Activated CD4-positive, alpha-beta memory T cell treated with anti-CD3 and anti-CD28 coated beads, Interleukin-2, amount 10 ng/mL, durations not matched to agents 7 days and 5 days (primary cell): ENCODE measurements at regions not wholly inside any gene's neighbourhood (a gene's known extent, or its start where the extent isn't known, plus 50 kb on each side); places are given as distances from the start of the nearest gene placed in this dataset.

Source experiments
- CTCF ChIA-PET: fragments of 350-600 bp; sonication (Branson Sonifier 250); formaldehyde crosslinking; loops from one replicate; lab custom pipeline; 2021; ENCODE audit warnings: antibody characterized with exemption, inconsistent platforms; lab: Charles Lee
- POLR2A ChIA-PET: fragments of 350-600 bp; sonication (Branson Sonifier 250); formaldehyde crosslinking; loops from one replicate; lab custom pipeline; 2021; ENCODE audit warnings: antibody characterized with exemption; lab: Charles Lee
- DNase-seq: peaks from one replicate; pipeline ENCODE4 v3.0.0-alpha.2; 2020
- H3K27ac Mint-ChIP-seq: one replicate; pipeline ENCODE4 v1.8.0; 2021; ENCODE audit warnings: mild to moderate bottlenecking, mixed read lengths
- H3K27me3 Mint-ChIP-seq: one replicate; pipeline ENCODE4 v1.8.0; 2021; ENCODE audit warnings: mixed read lengths
- H3K36me3 Mint-ChIP-seq: one replicate; pipeline ENCODE4 v1.8.0; 2021; ENCODE audit warnings: low read depth, mixed read lengths
- H3K4me1 Mint-ChIP-seq: one replicate; pipeline ENCODE4 v1.8.0; 2021; ENCODE audit warnings: mixed read lengths
- H3K4me3 Mint-ChIP-seq: one replicate; pipeline ENCODE4 v1.8.0; 2021; ENCODE audit warnings: mild to moderate bottlenecking, mixed read lengths
- H3K9me3 Mint-ChIP-seq: one replicate; pipeline ENCODE4 v1.8.0; 2021; ENCODE audit warnings: mixed read lengths

- ChIA-PET POLR2A (no interaction called here), CTCF (no interaction called here)
- Mint-ChIP-seq H3K9me3 (peaks cover 12% of the 10 kb centered on the region), H3K4me1 (no peaks in the 10 kb centered on the region), H3K27ac (no peak overlapping the region), H3K27me3 (no peaks in the 10 kb centered on the region), H3K36me3 (no peaks in the 10 kb centered on the region), H3K4me3 (no peak overlapping the region)
- DNase-seq, result no peak
These were observed 713.2 kb downstream of the CDH11 start for GRCh38 chr16:64408699-64409098.

DNA sequence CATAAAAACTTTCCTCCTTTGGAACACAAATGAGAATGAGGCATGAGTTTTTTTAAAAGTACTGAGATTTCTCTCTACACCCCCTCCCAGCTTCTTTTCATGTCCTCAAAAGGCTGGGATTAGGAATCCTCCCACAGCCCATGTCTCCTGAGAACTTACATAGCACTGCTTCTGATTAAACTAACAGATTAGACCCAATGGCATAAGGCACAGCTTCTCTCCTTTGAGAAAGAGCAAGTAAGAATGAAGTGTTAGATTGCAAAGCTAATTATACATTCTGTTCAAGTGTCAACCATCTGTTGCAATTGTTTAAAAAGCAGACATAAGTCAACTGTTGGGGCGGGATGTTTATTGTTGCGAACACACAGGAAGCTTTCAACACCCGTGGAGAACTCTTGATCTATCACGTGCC lies 715.1 kb downstream of the CDH11 start:
- CTCF ChIA-PET, result no interaction called here
- POLR2A ChIA-PET, result no interaction called here
- no peak for DNase-seq

DNA sequence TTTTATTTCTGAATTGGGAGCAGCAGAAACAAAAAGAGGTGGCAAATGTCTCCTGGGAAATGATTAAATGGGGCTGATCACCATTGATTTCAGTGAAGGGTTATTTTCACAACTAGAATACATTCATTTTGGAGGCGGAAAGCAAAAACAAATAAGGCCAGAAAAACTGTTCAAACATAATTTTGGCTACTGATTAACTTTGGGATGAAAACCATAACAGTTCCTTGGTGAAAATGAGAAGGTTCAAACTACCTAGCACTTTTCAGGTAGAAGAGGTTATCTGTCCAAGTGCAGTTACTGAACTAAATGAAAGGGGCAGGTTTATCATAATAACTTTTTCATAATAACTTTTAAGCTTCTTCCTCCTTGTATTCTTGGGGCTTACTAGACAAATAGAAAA lies 718.5 kb downstream of the CDH11 start:
- DNase-seq, result no peak
- Mint-ChIP-seq H3K27me3 (no peaks in the 10 kb centered on the region), H3K4me1 (no peaks in the 10 kb centered on the region), H3K27ac (no peak overlapping the region), H3K9me3 (peaks cover 16% of the 10 kb centered on the region), H3K36me3 (no peaks in the 10 kb centered on the region), H3K4me3 (no peak overlapping the region)
- CTCF ChIA-PET, result no interaction called here
- POLR2A ChIA-PET, result no interaction called here

More for the DNA sequence above, 715.1 kb downstream of the CDH11 start:
- H3K4me1 Mint-ChIP-seq, result no peaks in the 10 kb centered on the region
- no peak overlapping the region for H3K4me3 Mint-ChIP-seq
- no peaks in the 10 kb centered on the region for H3K36me3 Mint-ChIP-seq
- no peaks in the 10 kb centered on the region for H3K27me3 Mint-ChIP-seq
- H3K9me3 Mint-ChIP-seq, result peaks cover 12% of the 10 kb centered on the region
- H3K27ac Mint-ChIP-seq, result no peak overlapping the region

DNA sequence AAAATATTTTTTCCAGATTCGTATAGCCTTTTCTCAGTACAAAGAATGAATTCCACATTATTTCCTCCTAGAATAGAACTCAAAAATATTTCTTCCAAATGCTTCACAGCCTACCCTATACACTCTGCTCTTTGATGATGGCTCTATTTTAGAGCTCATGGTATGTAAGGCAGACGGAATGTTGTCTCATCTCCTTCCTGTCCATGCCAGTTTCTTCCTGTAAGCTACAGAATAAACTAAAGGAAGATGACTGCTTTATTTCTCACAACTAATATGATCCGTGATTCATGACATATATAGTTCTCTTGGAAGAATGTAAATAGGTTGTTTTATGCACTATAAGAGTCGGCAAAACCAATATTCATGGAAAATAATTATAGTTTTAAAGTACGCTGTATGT lies 723.1 kb downstream of the CDH11 start:
- Mint-ChIP-seq H3K4me3 (no peak overlapping the region), H3K36me3 (no peaks in the 10 kb centered on the region), H3K9me3 (peaks cover 18% of the 10 kb centered on the region), H3K4me1 (no peaks in the 10 kb centered on the region), H3K27me3 (no peaks in the 10 kb centered on the region), H3K27ac (no peak overlapping the region)
- ChIA-PET POLR2A (no interaction called here), CTCF (no interaction called here)
- DNase-seq, result no peak

- DNase-seq, result no peak
- Mint-ChIP-seq H3K27ac (no peak overlapping the region), H3K4me3 (no peak overlapping the region), H3K4me1 (no peaks in the 10 kb centered on the region), H3K27me3 (no peaks in the 10 kb centered on the region), H3K36me3 (no peaks in the 10 kb centered on the region), H3K9me3 (peaks cover 14% of the 10 kb centered on the region)
- CTCF ChIA-PET, result no interaction called here
- POLR2A ChIA-PET, result no interaction called here
These were observed 723.8 kb downstream of the CDH11 start for GRCh38 chr16:64397945-64398508.

- Mint-ChIP-seq H3K36me3 (no peaks in the 10 kb centered on the region), H3K27me3 (no peaks in the 10 kb centered on the region), H3K4me1 (no peaks in the 10 kb centered on the region), H3K27ac (no peak overlapping the region), H3K4me3 (no peak overlapping the region), H3K9me3 (peaks cover 13% of the 10 kb centered on the region)
- POLR2A ChIA-PET, result no interaction called here
- DNase-seq, result no peak
- CTCF ChIA-PET, result no interaction called here
These were observed 724.8 kb downstream of the CDH11 start for GRCh38 chr16:64397042-64397441.

DNA sequence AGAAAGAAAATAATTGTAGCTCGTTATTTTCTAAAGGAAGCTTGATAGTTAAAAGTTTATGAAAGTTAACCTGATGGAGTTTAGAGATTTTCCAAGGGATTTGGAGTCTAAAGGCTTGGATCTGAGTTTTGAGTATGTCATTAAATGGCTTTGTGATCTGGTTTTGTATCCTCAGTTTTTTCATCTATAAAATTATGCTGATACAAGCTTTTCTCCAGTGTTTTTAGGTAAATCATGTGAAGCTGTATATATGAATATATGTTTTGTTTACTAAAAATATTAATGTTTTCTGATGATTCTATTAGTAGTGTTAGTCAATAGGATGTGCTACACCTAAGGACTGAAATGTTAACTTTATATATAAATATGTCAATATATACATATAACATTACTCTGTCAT lies 727.8 kb downstream of the CDH11 start:
- H3K27me3 Mint-ChIP-seq, result no peaks in the 10 kb centered on the region
- H3K36me3 Mint-ChIP-seq, result no peaks in the 10 kb centered on the region
- H3K27ac Mint-ChIP-seq, result no peak overlapping the region
- H3K4me3 Mint-ChIP-seq, result no peak overlapping the region
- ChIA-PET CTCF (no interaction called here), POLR2A (no interaction called here)
- peaks cover 8% of the 10 kb centered on the region for H3K9me3 Mint-ChIP-seq
- DNase-seq, result no peak
- H3K4me1 Mint-ChIP-seq, result no peaks in the 10 kb centered on the region

- ChIA-PET CTCF (no interaction called here), POLR2A (no interaction called here)
- H3K27me3 Mint-ChIP-seq, result no peaks in the 10 kb centered on the region
- H3K27ac Mint-ChIP-seq, result no peak overlapping the region
- no peaks in the 10 kb centered on the region for H3K4me1 Mint-ChIP-seq
- DNase-seq, result no peak
- no peaks in the 10 kb centered on the region for H3K36me3 Mint-ChIP-seq
- no peak overlapping the region for H3K4me3 Mint-ChIP-seq
- H3K9me3 Mint-ChIP-seq, result peaks cover 12% of the 10 kb centered on the region
These were observed 729.4 kb downstream of the CDH11 start for GRCh38 chr16:64392456-64392855.

DNA sequence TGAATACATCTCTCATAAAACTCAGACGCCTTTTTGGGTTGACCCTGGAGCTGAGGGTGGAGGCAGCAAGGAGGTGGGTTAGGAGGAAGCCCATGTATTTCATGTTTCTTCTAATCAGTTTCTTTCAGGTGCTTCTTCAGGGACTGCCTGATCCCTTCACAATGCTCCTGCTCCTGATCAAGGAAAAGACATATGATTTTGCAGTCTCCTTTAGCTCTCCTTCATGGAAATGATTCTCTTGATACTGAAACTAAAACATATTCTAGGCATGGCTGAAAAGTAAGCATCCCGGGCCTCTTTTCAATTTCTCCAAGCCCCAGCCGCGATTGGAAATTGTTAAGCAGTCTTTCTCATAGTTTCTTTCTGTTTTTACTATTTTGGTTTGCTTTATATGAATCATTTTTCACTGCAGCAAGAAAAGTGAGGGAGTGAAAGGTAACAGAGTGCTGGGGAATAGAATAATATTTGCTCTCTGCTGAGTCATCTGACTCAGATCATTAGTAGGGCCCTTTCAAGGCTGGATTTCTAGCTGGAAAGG lies 730.7 kb downstream of the CDH11 start:
- Mint-ChIP-seq H3K36me3 (no peaks in the 10 kb centered on the region), H3K4me1 (no peaks in the 10 kb centered on the region), H3K9me3 (peaks cover 15% of the 10 kb centered on the region), H3K27ac (no peak overlapping the region), H3K27me3 (no peaks in the 10 kb centered on the region), H3K4me3 (no peak overlapping the region)
- ChIA-PET POLR2A (no interaction called here), CTCF (no interaction called here)
- DNase-seq, result no peak

DNA sequence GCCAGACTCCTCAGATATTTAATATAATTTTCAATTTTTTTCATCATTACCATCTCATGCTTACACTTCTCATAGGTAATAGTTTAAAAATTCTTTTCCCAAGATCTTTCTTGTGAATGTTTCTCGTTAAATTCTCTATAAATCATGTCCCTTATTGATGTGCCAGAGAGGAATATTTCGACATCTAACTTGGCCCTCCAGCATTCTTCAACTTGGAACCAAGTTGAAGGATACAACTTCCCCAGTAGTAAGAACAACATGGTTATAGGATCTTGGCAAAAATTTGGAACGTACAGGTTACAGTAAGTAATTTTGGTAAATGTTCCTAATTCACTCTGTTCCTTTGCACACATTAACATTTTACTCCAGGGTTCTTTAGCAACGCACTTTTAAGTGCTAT lies 731.8 kb downstream of the CDH11 start:
- Mint-ChIP-seq H3K4me3 (no peak overlapping the region), H3K27me3 (no peaks in the 10 kb centered on the region), H3K27ac (no peak overlapping the region), H3K36me3 (no peaks in the 10 kb centered on the region), H3K4me1 (no peaks in the 10 kb centered on the region), H3K9me3 (peaks cover 16% of the 10 kb centered on the region)
- ChIA-PET CTCF (no interaction called here), POLR2A (no interaction called here)
- DNase-seq, result no peak

DNA sequence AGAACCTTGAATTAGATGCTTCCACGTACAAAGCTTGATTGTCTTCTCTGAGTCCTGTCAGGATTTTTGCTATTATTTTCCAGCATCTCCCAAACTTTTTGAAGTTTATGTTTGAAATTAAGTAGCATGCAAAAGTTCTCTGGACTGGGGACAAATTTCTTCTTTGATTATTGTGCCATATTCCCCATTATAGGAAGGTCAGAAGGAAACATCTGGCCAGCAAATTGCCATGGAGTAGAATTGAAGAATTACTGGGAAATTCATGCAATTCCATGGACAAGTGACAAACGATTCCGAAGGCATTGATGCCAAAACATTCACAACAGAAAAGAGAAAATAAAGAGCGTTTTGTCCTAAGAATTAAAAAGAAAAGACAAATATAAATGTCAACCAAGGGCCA lies 737.2 kb downstream of the CDH11 start:
- Mint-ChIP-seq H3K9me3 (peaks cover 17% of the 10 kb centered on the region), H3K36me3 (no peaks in the 10 kb centered on the region), H3K4me3 (no peak overlapping the region), H3K4me1 (no peaks in the 10 kb centered on the region), H3K27ac (no peak overlapping the region), H3K27me3 (no peaks in the 10 kb centered on the region)
- ChIA-PET POLR2A (no interaction called here), CTCF (no interaction called here)
- no peak for DNase-seq

DNA sequence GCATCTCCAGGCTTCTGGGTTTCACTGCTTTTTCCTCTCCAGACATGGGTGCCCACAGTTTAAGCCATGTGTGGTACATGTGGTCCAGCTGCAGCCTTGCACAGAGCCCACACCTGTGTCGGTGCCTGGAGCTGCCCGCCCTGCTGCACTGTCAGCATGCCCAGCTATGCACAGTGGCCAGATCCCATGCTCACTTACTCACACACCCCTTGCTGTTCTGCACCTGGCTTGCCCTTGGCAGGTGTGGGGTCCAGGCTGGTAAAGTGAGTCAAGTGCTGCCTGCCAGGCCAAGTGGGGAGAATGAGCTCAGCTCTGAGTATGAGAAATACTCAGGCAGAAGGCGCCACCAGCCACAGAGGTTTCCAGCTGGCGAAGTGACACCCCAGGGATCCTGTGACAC lies 739.9 kb downstream of the CDH11 start:
- H3K36me3 Mint-ChIP-seq, result no peaks in the 10 kb centered on the region
- CTCF ChIA-PET, result no interaction called here
- no peak overlapping the region for H3K4me3 Mint-ChIP-seq
- H3K27me3 Mint-ChIP-seq, result no peaks in the 10 kb centered on the region
- peaks cover 10% of the 10 kb centered on the region for H3K9me3 Mint-ChIP-seq
- no peak for DNase-seq
- H3K27ac Mint-ChIP-seq, result no peak overlapping the region
- no peaks in the 10 kb centered on the region for H3K4me1 Mint-ChIP-seq
- POLR2A ChIA-PET, result no interaction called here

- no peaks in the 10 kb centered on the region for H3K36me3 Mint-ChIP-seq
- POLR2A ChIA-PET, result no interaction called here
- H3K27me3 Mint-ChIP-seq, result no peaks in the 10 kb centered on the region
These were observed 741.1 kb downstream of the CDH11 start for GRCh38 chr16:64380751-64381150.

DNA sequence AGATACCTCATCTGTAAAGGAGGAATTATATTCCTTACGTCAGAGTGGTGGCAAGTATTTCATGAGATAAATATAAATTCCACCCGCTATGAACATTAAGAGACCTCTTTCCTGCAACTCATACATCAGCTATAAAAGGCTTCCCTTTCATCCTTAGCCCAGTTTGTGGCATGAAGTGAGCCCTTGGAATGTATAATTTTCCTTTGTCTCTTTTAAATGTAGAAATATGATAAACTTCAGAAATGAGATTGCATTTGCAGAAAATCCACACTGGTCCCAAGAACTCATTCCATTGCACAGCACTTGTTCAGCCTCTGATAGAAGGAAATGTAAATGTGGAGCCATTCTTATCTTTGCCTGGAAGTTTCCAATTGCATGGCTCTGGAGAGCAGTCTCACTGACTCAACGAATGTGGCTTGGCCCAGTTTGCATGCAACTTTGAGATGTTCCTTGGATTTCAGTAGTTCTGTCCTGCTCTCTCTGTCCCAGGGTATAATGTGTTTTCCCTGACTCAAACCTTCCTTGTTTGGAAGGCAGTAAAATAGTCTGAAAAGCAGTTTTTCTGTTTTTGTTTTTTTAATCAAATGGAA lies 746.4 kb downstream of the CDH11 start:
- H3K27me3 Mint-ChIP-seq, result no peaks in the 10 kb centered on the region
- H3K4me1 Mint-ChIP-seq, result no peaks in the 10 kb centered on the region
- POLR2A ChIA-PET, result no interaction called here
- no peak overlapping the region for H3K27ac Mint-ChIP-seq
- no peaks in the 10 kb centered on the region for H3K36me3 Mint-ChIP-seq
- CTCF ChIA-PET, result no interaction called here
- H3K9me3 Mint-ChIP-seq, result peaks cover 8% of the 10 kb centered on the region
- DNase-seq, result no peak
- H3K4me3 Mint-ChIP-seq, result no peak overlapping the region

More at GRCh38 chr16:64380751-64381150, 741.1 kb downstream of the CDH11 start:
- CTCF ChIA-PET, result no interaction called here
- H3K9me3 Mint-ChIP-seq, result peaks cover 4% of the 10 kb centered on the region
- H3K4me3 Mint-ChIP-seq, result no peak overlapping the region
- no peak overlapping the region for H3K27ac Mint-ChIP-seq
- no peaks in the 10 kb centered on the region for H3K4me1 Mint-ChIP-seq
- no peak for DNase-seq
